H1 (cell line): ENCODE measurements at regions not wholly inside any gene's neighbourhood (a gene's known extent, or its start where the extent isn't known, plus 50 kb on each side); places are given as distances from the start of the nearest gene placed in this dataset.

Experiments used
- CTCF ChIA-PET: fragments of 300-600 bp; sonication (Branson Sonifier 250); formaldehyde crosslinking; loops from one replicate; lab custom pipeline; 2021; ENCODE audit not compliant: partially characterized antibody; lab: Charles Lee
- POLR2A ChIA-PET: fragments of 300-600 bp; sonication (Branson Sonifier 250); formaldehyde crosslinking; loops from one replicate; lab custom pipeline; 2021; ENCODE audit warnings: inconsistent platforms; ENCODE audit not compliant: partially characterized antibody; lab: Charles Lee
- DNase-seq, 2 experiments: peaks; one replicate each; pipeline versions ENCODE4 v3.0.0 to v3.0.0-alpha.2; 2010 to 2022; ENCODE audit warnings: low spot score in 2 of 2, low read depth in 1 of 2, mixed read lengths in 1 of 2
- FAIRE-seq: peaks from 2 replicates; lab custom pipeline; 2011; peaks lifted over from hg19 to GRCh38; lab: Jason Lieb, UNC
- H2AFZ ChIP-seq: 2 replicates; pipeline ENCODE4 v1.8.1; 2012; ENCODE audit warnings: low read length, inconsistent platforms
- H2AK5ac ChIP-seq: 2 replicates; pipeline ENCODE4 v1.6.1; 2013; ENCODE audit warnings: low read depth, low read length
- H2BK120ac ChIP-seq: replicated peaks from 2 replicates; pipeline ENCODE3; 2013; ENCODE audit warnings: low read depth, low read length, inconsistent platforms
- H2BK12ac ChIP-seq: 2 replicates; pipeline ENCODE4 v1.6.1; 2013; ENCODE audit warnings: low read depth, low read length
- H2BK15ac ChIP-seq: 2 replicates; pipeline ENCODE4 v1.6.1; 2013; ENCODE audit warnings: low read length
- H2BK20ac ChIP-seq: 2 replicates; pipeline ENCODE4 v1.6.1; 2013; ENCODE audit warnings: low read length
- H2BK5ac ChIP-seq: 2 replicates; pipeline ENCODE4 v1.6.1; 2013; ENCODE audit warnings: low read depth, low read length
- H3K14ac ChIP-seq: 2 replicates; pipeline ENCODE4 v1.6.1; 2013; ENCODE audit warnings: inconsistent platforms; ENCODE audit not compliant: insufficient read length
- H3K18ac ChIP-seq: 2 replicates; pipeline ENCODE4 v1.6.1; 2013; ENCODE audit warnings: low read length; ENCODE audit errors: extremely low read depth
- H3K23ac ChIP-seq: 2 replicates; pipeline ENCODE4 v1.6.1; 2013; ENCODE audit warnings: inconsistent platforms; ENCODE audit not compliant: insufficient read length
- H3K23me2 ChIP-seq: 2 replicates; pipeline ENCODE4 v1.6.1; 2013; ENCODE audit warnings: low read depth, low read length
- H3K27ac ChIP-seq: 2 replicates; pipeline ENCODE4 v1.6.1; 2011; ENCODE audit warnings: low read depth, low read length, inconsistent platforms
- H3K27me3 ChIP-seq, 4 experiments: replicated peaks in 1 of 4; 1 replicate in 1 of 4; 2 replicates in 3 of 4; pipeline versions ENCODE4 v1.6.1 to v1.8.1; 2011 to 2013; ENCODE audit warnings: low read length in 3 of 4, mild to moderate bottlenecking in 3 of 4, inconsistent platforms in 2 of 4, mixed read lengths in 2 of 4, moderate library complexity in 1 of 4; ENCODE audit not compliant: control insufficient read depth in 3 of 4, insufficient read depth in 3 of 4; ENCODE audit errors: extremely low read depth in 1 of 4
- H3K36me3 ChIP-seq, 4 experiments: 2 replicates each; pipeline versions ENCODE4 v1.6.1 to v1.8.1; 2011 to 2013; ENCODE audit warnings: mild to moderate bottlenecking in 4 of 4, low read length in 3 of 4, moderate library complexity in 2 of 4, control low read depth in 1 of 4, inconsistent platforms in 1 of 4; ENCODE audit not compliant: insufficient read depth in 4 of 4, control insufficient read depth in 2 of 4
- H3K4ac ChIP-seq: replicated peaks from 2 replicates; pipeline ENCODE3; 2013; ENCODE audit warnings: low read length, low read depth, mixed read lengths, inconsistent platforms; ENCODE audit not compliant: insufficient read length
- H3K4me1 ChIP-seq, 4 experiments: replicated peaks in 1 of 4; 1 replicate in 1 of 4; 2 replicates in 3 of 4; pipeline versions ENCODE4 v1.6.1 to v1.8.1; 2011 to 2013; ENCODE audit warnings: low read length in 3 of 4, inconsistent platforms in 2 of 4, mixed read lengths in 1 of 4; ENCODE audit not compliant: insufficient read depth in 4 of 4, control insufficient read depth in 3 of 4
- H3K4me2 ChIP-seq, 2 experiments: 2 replicates each; pipeline versions ENCODE4 v1.6.1 to v1.8.1; 2011 to 2013; ENCODE audit warnings: low read depth in 2 of 2, low read length in 2 of 2, control low read depth in 1 of 2, inconsistent platforms in 1 of 2, mild to moderate bottlenecking in 1 of 2; ENCODE audit not compliant: insufficient read depth in 1 of 2
- H3K4me3 ChIP-seq, 4 experiments: fragments of 200-600, 300-600 bp in 1 of 4; sonication (generic), shearing (Covaris generic), sonication (Bioruptor Twin) in 1 of 4; 2 replicates each; pipeline versions ENCODE4 v1.5.1 to v1.8.1; 2011 to 2016; ENCODE audit warnings: low read length in 4 of 4, low read depth in 3 of 4, control low read depth in 2 of 4, inconsistent platforms in 2 of 4, mild to moderate bottlenecking in 2 of 4, mixed read lengths in 1 of 4, moderate library complexity in 1 of 4; ENCODE audit not compliant: insufficient read depth in 2 of 4; ENCODE audit errors: extremely low read depth in 1 of 4
- H3K56ac ChIP-seq: replicated peaks from 2 replicates; pipeline ENCODE3; 2013; ENCODE audit warnings: low read depth, mild to moderate bottlenecking, mixed read lengths, low read length, inconsistent platforms; ENCODE audit not compliant: insufficient read length
- H3K79me1 ChIP-seq: 2 replicates; pipeline ENCODE4 v1.6.1; 2013; ENCODE audit warnings: low read depth, low read length, control low read depth
- H3K79me2 ChIP-seq, 2 experiments: 2 replicates each; pipeline versions ENCODE4 v1.6.1 to v1.8.1; 2012 to 2013; ENCODE audit warnings: low read length in 2 of 2, mild to moderate bottlenecking in 2 of 2, inconsistent platforms in 1 of 2; ENCODE audit not compliant: insufficient read depth in 2 of 2, control insufficient read depth in 1 of 2
- H3K9ac ChIP-seq, 4 experiments: replicated peaks in 1 of 4; 1 replicate in 1 of 4; 2 replicates in 3 of 4; pipeline versions ENCODE4 v1.6.1 to v1.8.1; 2011 to 2013; ENCODE audit warnings: low read depth in 3 of 4, low read length in 3 of 4, control low read depth in 2 of 4, mild to moderate bottlenecking in 2 of 4, moderate library complexity in 2 of 4, inconsistent platforms in 1 of 4; ENCODE audit errors: extremely low read depth in 1 of 4
- H3K9me3 ChIP-seq, 2 experiments: 2 replicates each; pipeline versions ENCODE4 v1.6.1 to v1.8.1; 2012 to 2013; ENCODE audit warnings: mild to moderate bottlenecking in 2 of 2, moderate library complexity in 2 of 2, control low read depth in 1 of 2, inconsistent platforms in 1 of 2, low read depth in 1 of 2, low read length in 1 of 2, mixed read lengths in 1 of 2; ENCODE audit not compliant: insufficient read depth in 2 of 2
- H4K20me1 ChIP-seq, 2 experiments: replicated peaks in 1 of 2; 2 replicates each; pipeline versions ENCODE3 to v1.8.1; 2011 to 2013; ENCODE audit warnings: inconsistent platforms in 2 of 2, low read length in 2 of 2, mild to moderate bottlenecking in 1 of 2; ENCODE audit not compliant: insufficient read depth in 2 of 2, control insufficient read depth in 1 of 2
- H4K5ac ChIP-seq: 2 replicates; pipeline ENCODE4 v1.6.1; 2013; ENCODE audit warnings: low read length, low read depth, mixed read lengths, inconsistent platforms; ENCODE audit not compliant: insufficient read length
- H4K8ac ChIP-seq: 2 replicates; pipeline ENCODE4 v1.8.0; 2013; ENCODE audit warnings: mild to moderate bottlenecking, moderate library complexity, low read length, inconsistent platforms; ENCODE audit not compliant: insufficient read depth; ENCODE audit errors: extremely low read depth
- H4K91ac ChIP-seq: replicated peaks from 2 replicates; pipeline ENCODE3; 2013; ENCODE audit warnings: low read length, mixed read lengths, inconsistent platforms; ENCODE audit not compliant: insufficient read length
- EGR1 ChIP-seq: IDR thresholded peaks from 2 replicates; pipeline ENCODE4 v1.6.1; 2011; ENCODE audit warnings: low read depth, low read length, borderline replicate concordance
- SUZ12 ChIP-seq: fragments of 200-600 bp; sonication (generic); IDR thresholded peaks from 2 replicates; pipeline ENCODE4 v1.6.1; 2012; ENCODE audit warnings: mild to moderate bottlenecking, inconsistent platforms, low read length, moderate library complexity, mixed read lengths
- WGBS, 2 experiments: shearing (Covaris generic) in 1 of 2; methylation state at CpG; one replicate each; pipeline versions ENCODE4 v1.1.6 to v1.1.7; 2013 to 2015; ENCODE audit warnings: low lambda C conversion rate in 2 of 2, mixed read lengths in 2 of 2, inconsistent platforms in 1 of 2, low coverage in 1 of 2, missing lambda C conversion rate in 1 of 2; ENCODE audit not compliant: insufficient replicate concordance in 2 of 2, insufficient coverage in 1 of 2, insufficient read length in 1 of 2; ENCODE audit errors: extremely low coverage in 1 of 2, missing lambda C conversion rate in 1 of 2; 5-methylcytosine and 5-hydroxymethylcytosine counted together

GRCh38 chr10:2974503-2975207 lies 92.7 kb upstream of the PFKP start:
- no peak overlapping the region for H4K91ac ChIP-seq
- no peak overlapping the region for H4K8ac ChIP-seq
- no peak overlapping the region for H2BK15ac ChIP-seq
- H3K9ac ChIP-seq, result no peak overlapping the region
- FAIRE-seq (no peak), DNase-seq (no peak)
- H3K36me3 ChIP-seq, result no peaks in the 10 kb centered on the region
- ChIA-PET CTCF (interaction anchor here (1.3 to 6.0 kb wide), 3 partner anchors 10 to 69 kb away, joined by 3 to 59 read pairs (median 9); no protein-coding TSS in a partner anchor), POLR2A (no interaction called here)
- H3K27ac ChIP-seq, result no peak overlapping the region
- H3K79me1 ChIP-seq, result no peaks in the 10 kb centered on the region
- no peak overlapping the region for H3K18ac ChIP-seq
- no peak overlapping the region for H2AFZ ChIP-seq
- H2AK5ac ChIP-seq, result no peak overlapping the region
- H4K20me1 ChIP-seq, result no peaks in the 10 kb centered on the region
- no peak overlapping the region for H4K5ac ChIP-seq
- H2BK12ac ChIP-seq, result no peak overlapping the region
- H3K27me3 ChIP-seq, result no peaks in the 10 kb centered on the region
- H3K14ac ChIP-seq, result no peak overlapping the region
- H3K4me2 ChIP-seq, result no peak overlapping the region
- no peaks in the 10 kb centered on the region for H3K9me3 ChIP-seq
- no peaks in the 10 kb centered on the region for H3K23me2 ChIP-seq
- no peak overlapping the region for H3K56ac ChIP-seq
- H2BK120ac ChIP-seq, result no peak overlapping the region
- H3K4ac ChIP-seq, result no peak overlapping the region
- no peaks in the 10 kb centered on the region for H3K79me2 ChIP-seq
- TF ChIP-seq SUZ12 (no peak), EGR1 (no peak)
- no peak overlapping the region for H3K23ac ChIP-seq
- no peaks in the 10 kb centered on the region; a peak in 1 of 7 replicates for H3K4me1 ChIP-seq
- H3K4me3 ChIP-seq, result no peak overlapping the region
- no peak overlapping the region for H2BK5ac ChIP-seq
- no peak overlapping the region for H2BK20ac ChIP-seq
- 85% methylated on average over 12 of the region's 12 CpGs; no CpG with 5 or more reads in 1 of the 2 experiments for WGBS, 2 experiments
